SKM-1 treated with dmso at 0.1 percent for 144 hours (cell line): ENCODE measurements at regions not wholly inside any gene's neighbourhood (a gene's known extent, or its start where the extent isn't known, plus 50 kb on each side); places are given as distances from the start of the nearest gene placed in this dataset.
"Not testable (repeated sequence)": the region's sequence is repeated elsewhere in the genome, so short reads cannot be mapped to it uniquely, and the experiment has no call there.

ENCODE experiments used
- DNase-seq: peaks from one replicate; lab custom pipeline; 2025; ENCODE audit not compliant: unreplicated experiment; lab: John Stamatoyannopoulos, UW

- DNase-seq = no peak
These were observed 179.9 kb upstream of the TMEM72 start for GRCh38 chr10:44731283-44731682.

- DNase-seq = no peak
These were observed 177.3 kb upstream of the TMEM72 start for GRCh38 chr10:44733501-44734488.

- DNase-seq = no peak
These were observed 168.9 kb upstream of the TMEM72 start for GRCh38 chr10:44742248-44742647.

DNA sequence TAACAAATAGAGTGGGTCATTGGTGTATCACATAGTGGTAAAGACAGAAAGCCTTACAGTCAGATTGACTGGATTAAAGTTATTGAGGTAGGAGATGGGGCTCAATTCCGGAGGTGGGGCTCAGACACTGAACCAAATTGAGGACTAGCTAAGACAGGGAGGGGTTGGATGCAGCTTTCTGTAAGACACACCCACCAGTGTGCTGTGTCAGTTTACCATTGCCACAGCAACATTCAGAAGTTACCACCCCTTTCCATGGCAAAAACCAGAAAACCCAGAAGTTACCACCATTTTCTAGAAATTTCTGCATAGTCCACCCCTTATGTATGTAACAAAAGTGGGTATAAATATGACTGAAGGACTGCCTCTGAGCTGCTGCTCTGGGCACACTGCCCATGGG, 167.6 kb upstream of the TMEM72 start:
- DNase-seq = no peak

- DNase-seq = no peak
These were observed 165.2 kb upstream of the TMEM72 start for GRCh38 chr10:44745920-44746319.

DNA sequence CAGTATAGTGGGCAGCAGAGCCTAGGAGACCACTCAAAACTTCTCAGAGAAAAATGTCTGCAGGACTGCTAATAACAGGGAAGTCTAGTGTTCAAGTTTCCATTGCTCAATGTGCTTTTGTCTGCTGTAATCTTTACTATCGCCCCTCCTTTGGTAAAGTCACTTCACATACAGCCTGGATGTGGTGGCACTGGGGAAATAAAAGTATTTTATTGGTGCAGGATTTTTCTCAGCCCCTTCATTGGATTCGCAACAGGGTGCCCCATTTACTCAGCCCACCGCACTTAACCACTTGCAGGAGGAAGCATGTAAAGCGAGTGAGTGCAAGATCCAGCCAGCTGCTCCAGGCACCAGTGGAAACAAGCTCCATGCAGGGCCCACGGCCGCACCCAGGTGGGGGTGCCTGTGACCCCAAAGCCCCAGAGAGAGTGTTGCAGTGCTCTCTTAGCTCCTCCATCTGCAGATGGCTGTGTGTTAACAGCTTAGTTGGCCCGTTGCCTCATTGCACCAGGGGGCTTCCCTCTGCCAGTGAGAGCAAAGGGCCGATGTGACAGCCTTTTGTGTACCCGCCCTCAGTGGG, 163.5 kb upstream of the TMEM72 start:
- no peak for DNase-seq

GRCh38 chr10:44749151-44749550, 162.0 kb upstream of the TMEM72 start:
- no peak for DNase-seq

GRCh38 chr10:44752451-44753441, 158.4 kb upstream of the TMEM72 start:
- no peak for DNase-seq

- DNase-seq = not testable (repeated sequence)
These were observed 156.8 kb upstream of the TMEM72 start for GRCh38 chr10:44754355-44754754.

DNA sequence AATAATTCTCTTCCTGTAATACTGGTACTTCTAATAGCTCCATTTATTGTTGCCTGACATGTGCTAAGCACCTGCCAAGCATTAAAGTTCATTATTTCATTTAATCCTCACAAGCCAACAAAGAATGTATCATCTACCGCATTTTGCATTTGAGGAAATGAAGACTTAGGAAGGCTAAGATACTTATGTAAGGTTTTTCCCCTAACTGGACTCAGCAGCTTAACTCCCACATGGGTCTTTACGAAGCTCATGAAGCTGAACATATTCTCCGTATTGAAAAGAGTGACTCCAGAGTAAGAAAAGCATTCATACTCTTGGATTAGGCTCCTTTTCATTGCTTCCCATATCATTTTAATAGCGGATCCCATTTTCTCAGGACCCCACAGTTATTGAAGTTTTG, 155.7 kb upstream of the TMEM72 start:
- DNase-seq = no peak

- DNase-seq = no peak
These were observed 154.9 kb upstream of the TMEM72 start for GRCh38 chr10:44756216-44756615.

DNA sequence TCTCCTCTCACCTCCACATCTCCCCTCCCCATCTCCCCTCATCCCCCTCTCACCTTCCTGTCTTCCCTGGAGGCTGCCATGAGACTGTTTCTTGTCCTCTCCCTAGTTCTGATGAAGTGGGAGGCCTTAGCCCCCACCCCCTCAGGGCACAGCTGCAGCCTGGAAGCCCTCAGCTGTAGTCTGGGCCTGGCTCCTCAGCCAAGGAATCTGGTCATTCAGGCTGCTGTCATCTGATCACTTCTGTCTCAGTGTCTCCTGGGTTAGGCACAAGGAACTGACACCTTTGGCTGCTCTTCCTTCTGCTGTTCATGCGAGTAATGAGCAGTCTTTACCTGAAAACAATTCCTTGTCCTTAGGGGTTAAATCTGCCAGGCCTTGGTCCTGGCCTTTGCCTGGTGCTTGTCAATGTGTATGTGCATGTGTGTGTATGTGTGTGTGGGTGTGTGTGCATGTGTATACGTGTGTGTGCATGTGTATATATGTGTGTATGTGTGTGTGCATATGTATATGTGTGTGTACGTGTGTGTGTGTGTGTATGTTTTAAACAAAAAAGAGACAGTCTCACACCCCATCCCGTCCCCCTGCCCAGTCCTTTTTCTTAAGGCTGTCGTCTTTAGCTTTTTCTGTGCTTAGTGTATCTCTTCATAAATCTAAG, 153.5 kb upstream of the TMEM72 start:
- DNase-seq = no peak

GRCh38 chr10:44759122-44759521, 152.0 kb upstream of the TMEM72 start:
- DNase-seq = no peak

GRCh38 chr10:44760513-44760912, 150.6 kb upstream of the TMEM72 start:
- no peak for DNase-seq

DNA sequence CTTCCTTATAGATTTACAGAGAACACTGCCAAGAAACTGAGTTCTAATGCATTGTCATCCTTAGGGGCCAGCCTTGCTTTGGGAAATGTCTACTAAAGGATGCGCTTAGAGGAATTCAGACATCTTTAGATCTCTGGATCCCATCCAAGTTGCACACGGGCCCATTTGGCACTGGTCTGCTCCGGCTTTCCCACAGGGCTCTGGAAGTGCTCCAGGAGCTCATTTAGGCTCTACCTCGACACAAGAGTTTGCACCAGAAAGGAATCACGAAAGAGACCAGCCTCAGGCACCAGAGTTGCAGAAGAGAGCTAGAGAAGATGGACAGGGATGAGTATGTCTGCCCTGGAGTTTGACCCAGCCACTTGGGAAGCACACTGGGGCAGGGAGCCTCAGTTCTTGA, 150.1 kb upstream of the TMEM72 start:
- DNase-seq = no peak

- no peak for DNase-seq
These were observed 147.8 kb upstream of the TMEM72 start for GRCh38 chr10:44763331-44763730.

DNA sequence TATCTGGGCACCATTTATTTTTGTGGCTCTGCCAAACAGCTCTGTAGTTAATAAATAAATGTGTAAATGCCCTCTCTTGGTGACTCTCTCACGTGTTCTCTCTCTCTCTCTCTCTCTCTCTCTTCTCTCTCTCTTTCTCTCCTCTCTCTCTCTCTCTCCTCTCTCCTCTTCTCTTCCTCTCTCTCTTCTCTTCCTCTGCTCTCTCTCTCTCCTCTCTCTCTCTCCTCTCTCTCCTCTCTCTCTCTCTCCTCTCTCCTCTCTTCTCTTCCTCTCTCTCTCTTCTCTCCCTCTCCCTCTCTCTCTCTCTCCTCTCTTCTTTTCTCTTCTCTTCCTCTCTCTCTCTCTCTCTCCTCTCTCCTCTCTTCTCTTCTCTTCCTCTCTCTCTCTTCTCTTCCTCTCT, 145.8 kb upstream of the TMEM72 start:
- DNase-seq = no peak

- no peak for DNase-seq
These were observed 144.5 kb upstream of the TMEM72 start for GRCh38 chr10:44766631-44767030.

- DNase-seq = no peak
These were observed 141.7 kb upstream of the TMEM72 start for GRCh38 chr10:44769450-44769849.

- DNase-seq = no peak
These were observed 139.7 kb upstream of the TMEM72 start for GRCh38 chr10:44771233-44771995.
